VCaP (cell line): ENCODE measurements at regions not wholly inside any gene's neighbourhood (a gene's known extent, or its start where the extent isn't known, plus 50 kb on each side); places are given as distances from the start of the nearest gene placed in this dataset.

Experiments used
- H3K27ac ChIP-seq: fragments of 450-650 bp; 2 replicates; pipeline ENCODE4 v1.5.1; 2017
- TF ChIP-seq, protein P1 (sequence below): fragments of 450-650 bp; conservative IDR thresholded peaks from 2 replicates; pipeline ENCODE4 v1.5.1; 2017; ENCODE audit warnings: mild to moderate bottlenecking, moderate library complexity

DNA sequence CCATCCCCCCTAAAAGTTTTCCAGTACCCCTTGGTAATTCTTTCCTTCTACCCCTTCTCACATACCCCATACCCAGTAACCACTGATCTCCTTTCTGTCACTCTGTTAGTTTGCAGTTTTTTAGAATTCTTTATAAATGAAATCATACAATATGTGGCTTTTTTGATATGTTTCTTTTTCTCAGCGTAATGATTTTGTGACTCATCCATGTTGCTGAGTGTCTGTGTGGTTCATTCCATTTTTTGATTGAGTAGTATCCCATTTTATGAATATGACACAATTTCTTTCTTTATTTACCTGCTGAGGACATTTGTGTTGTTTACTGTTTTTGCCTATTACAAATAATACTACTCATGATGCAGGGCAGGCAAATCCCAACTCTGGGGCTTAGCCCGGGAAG is 1605.3 kb downstream of the BRINP3 start:
- TF ChIP-seq, protein P1, sequence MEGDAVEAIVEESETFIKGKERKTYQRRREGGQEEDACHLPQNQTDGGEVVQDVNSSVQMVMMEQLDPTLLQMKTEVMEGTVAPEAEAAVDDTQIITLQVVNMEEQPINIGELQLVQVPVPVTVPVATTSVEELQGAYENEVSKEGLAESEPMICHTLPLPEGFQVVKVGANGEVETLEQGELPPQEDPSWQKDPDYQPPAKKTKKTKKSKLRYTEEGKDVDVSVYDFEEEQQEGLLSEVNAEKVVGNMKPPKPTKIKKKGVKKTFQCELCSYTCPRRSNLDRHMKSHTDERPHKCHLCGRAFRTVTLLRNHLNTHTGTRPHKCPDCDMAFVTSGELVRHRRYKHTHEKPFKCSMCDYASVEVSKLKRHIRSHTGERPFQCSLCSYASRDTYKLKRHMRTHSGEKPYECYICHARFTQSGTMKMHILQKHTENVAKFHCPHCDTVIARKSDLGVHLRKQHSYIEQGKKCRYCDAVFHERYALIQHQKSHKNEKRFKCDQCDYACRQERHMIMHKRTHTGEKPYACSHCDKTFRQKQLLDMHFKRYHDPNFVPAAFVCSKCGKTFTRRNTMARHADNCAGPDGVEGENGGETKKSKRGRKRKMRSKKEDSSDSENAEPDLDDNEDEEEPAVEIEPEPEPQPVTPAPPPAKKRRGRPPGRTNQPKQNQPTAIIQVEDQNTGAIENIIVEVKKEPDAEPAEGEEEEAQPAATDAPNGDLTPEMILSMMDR, result no peak

DNA sequence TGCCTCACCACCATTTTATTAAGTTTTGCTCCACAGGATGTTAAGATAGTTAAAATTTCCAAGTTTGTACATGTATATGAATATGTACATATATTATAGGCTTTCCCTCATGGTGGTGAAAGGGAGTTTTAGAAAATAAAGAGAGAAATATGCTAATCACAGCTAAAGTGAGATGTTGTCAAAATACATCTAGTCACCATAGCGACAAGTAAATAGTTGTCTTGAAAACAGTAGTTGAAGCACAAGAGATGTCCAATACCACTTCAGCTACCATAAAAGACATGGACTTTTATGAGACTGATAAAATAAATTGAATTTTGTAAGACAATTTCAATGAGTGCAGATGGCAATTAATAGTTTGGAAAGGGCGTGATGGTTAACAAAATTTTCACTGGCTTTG is 1600.0 kb downstream of the BRINP3 start:
- TF ChIP-seq, protein P1, result no peak
- H3K27ac ChIP-seq, result no peak overlapping the region

More for the DNA sequence above, 1605.3 kb downstream of the BRINP3 start:
- H3K27ac ChIP-seq, result no peak overlapping the region

DNA sequence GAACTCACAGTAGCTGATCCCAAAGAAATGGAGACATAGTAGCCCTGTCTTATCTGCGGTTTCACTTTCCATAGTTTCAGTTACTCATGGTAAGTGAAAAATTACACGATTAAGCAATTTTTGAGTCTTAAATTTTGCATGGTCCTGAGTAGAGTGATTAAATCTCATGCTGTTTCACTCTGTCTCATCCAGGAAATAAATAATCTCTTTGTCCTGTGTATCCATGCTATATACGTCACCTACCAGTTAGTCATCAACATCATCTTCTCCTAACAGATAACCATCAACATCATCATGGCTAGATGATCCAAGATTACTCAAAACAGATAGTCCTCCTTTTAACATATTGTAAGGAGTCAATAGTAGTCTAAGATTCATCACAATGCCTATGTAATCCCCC is 1589.3 kb downstream of the BRINP3 start:
- TF ChIP-seq, protein P1, result no peak
- H3K27ac ChIP-seq, result no peak overlapping the region

DNA sequence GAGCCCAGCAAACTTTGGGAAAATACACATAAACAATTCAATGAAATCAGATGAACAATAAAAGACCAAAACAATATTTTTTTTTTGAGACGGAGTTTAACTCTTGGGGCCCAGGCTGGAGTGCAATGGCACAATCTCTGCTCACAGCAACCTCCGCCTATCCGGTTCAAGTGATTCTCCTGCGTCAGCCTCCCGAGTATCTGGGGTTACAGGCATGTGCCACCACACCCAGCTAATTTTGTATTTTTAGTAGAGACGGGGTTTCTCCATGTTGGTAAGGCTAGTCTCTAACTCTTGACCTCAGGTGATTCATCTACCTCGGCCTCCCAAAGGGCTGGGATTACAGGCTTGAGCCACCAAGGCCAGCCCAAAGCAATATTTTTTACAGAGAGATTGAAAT is 1588.5 kb downstream of the BRINP3 start:
- TF ChIP-seq, protein P1, result no peak
- H3K27ac ChIP-seq, result no peak overlapping the region

DNA sequence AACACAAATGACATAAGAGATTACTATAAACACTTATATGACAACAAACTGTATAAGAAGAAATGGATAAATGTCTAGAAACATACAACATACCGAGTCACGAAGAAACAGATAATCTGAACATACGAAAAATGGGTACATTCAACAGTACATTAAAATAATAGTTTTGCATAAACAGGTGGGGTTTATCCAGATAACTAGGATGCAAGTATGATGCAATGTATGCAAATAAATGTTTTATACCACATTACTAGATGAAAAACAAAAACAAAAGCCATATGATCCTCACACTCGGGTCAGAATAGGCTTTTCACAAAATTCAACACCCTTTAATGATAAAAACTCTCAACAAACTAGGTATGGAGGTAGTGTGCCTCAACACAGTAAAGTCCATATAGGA is 1585.7 kb downstream of the BRINP3 start:
- TF ChIP-seq, protein P1, result no peak
- H3K27ac ChIP-seq, result no peak overlapping the region

DNA sequence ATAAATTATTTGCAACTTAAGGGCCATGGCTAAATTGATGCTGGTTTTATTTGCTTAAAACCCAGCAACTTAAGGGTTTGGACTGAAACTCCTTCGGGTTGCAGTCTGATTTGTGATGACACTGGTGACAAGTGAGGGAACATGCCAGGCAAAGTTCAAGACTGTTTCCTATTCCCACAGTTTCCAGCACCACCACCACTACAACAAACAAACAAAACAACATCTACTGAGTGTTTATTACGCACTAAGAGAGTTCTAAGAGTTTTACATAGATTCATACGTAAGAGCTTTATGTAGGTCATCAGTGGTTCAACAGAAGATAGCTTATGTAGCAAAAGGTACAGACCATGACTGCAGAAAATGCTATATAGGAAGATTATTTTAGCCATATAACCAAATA is 1582.1 kb downstream of the BRINP3 start:
- TF ChIP-seq, protein P1, result no peak
- no peak overlapping the region for H3K27ac ChIP-seq

DNA sequence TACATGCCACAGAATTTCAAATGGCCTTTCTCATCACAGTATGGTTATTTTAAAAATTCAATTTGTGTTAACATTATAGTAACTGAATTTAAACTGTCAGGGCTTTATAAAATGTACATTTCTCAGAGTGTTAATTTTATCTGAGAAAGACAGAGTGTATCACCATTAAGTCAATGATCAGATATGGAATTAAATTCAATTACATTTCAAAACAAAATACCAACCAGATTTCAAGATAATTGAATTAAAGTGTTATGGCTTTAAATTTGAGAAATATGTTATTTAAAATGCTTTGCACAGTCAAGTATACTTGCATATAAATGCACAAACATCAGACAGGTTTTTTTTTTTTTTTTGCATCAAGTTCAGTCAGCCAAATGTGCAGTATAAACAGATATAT is 1574.4 kb downstream of the BRINP3 start:
- TF ChIP-seq, protein P1, result no peak
- H3K27ac ChIP-seq, result no peak overlapping the region

DNA sequence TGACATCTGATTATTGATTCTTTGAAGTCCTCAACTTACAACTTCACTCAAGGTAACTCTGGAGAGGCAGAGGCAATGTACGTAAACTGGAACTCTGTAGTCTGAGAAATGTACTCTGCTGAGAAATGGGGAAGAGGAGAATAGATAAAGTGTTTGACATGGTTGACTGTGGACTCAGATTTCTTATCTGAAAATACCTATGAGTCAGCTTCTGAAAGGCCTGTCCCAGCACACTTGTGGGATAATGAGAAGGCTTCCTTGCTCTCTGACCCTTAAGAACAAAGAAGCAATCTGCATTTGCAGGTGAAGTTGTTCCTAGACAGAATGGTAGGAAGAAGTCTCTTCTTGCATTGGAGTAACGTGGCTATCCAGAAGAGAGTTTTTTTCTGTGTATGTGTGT is 1573.5 kb downstream of the BRINP3 start:
- H3K27ac ChIP-seq, result no peak overlapping the region
- TF ChIP-seq, protein P1, result no peak
